Colonic mucosa (tissue), 4 donors: ENCODE measurements at regions not wholly inside any gene's neighbourhood (a gene's known extent, or its start where the extent isn't known, plus 50 kb on each side); places are given as distances from the start of the nearest gene placed in this dataset.

Source experiments
- DNase-seq: peaks from one replicate; pipeline ENCODE4 v3.0.0-alpha.2; 2020
- H3K27ac ChIP-seq: fragments of 200-600 bp; one replicate; pipeline ENCODE4 v1.8.0; 2021
- H3K27me3 ChIP-seq: fragments of 200-600 bp; one replicate; pipeline ENCODE4 v1.8.0; 2021
- H3K36me3 ChIP-seq: fragments of 200-600 bp; one replicate; pipeline ENCODE4 v1.8.0; 2021
- H3K4me1 ChIP-seq: fragments of 200-600 bp; one replicate; pipeline ENCODE4 v1.8.0; 2021; ENCODE audit warnings: mild to moderate bottlenecking
- H3K4me3 ChIP-seq: fragments of 200-600 bp; one replicate; pipeline ENCODE4 v1.8.0; 2021
- H3K9ac ChIP-seq, 2 donors: one replicate each; pipeline ENCODE4 v1.7.0; 2013; ENCODE audit warnings: control low read depth in 2 of 2, low read depth in 2 of 2, low read length in 2 of 2
- H3K9me3 ChIP-seq: fragments of 200-600 bp; one replicate; pipeline ENCODE4 v1.8.0; 2021
- intact Hi-C: fragments of 100-400 bp; cut with DNase I; formaldehyde crosslinking; loops from one replicate; pipeline ENCODE4 v1.14.1; 2022
- TF ChIP-seq, protein P1 (sequence below): fragments of 200-600 bp; IDR thresholded peaks from one replicate; pipeline ENCODE4 v1.8.0; 2022; ENCODE audit warnings: antibody characterized with exemption, mild to moderate bottlenecking
- donor health status: healthy.
- donor health status: DM: no; HTN: no; CAD: no.
- donor health status: DM: no; HTN: no; CAD: no.

DNA sequence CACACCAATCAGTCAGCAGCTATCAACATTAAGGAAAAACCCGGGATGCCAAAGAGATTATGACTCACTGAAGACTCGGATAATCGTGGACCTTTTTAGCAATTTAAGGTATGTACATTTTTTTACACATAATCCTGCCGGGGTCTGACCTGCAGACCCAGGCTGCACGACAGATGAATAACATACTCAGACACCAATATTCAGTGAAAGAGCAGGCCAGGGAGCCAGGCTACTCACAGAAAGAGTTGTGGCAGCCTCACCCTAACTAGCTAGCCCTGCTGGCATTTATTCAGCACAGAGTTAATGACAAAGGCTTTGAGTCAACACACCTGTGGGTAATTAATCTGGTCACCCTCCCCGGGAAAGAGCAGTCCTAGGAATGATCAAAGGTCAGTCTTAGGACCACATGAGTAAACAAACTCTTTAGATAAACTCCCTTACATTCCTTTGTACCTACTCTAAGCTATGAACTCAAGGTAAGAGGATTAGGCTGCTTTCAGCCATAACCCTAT lies 727.5 kb downstream of the TBL1XR1 start:
- Histone ChIP-seq H3K27ac (no peak overlapping the region), H3K4me1 (no peaks in the 10 kb centered on the region), H3K36me3 (no peaks in the 10 kb centered on the region), H3K4me3 (no peak overlapping the region), H3K9me3 (no peaks in the 10 kb centered on the region), H3K9ac (no peak overlapping the region), H3K27me3 (no peaks in the 10 kb centered on the region)
- intact Hi-C loops = no loop called here
- no peak for DNase-seq
- TF ChIP-seq, protein P1, sequence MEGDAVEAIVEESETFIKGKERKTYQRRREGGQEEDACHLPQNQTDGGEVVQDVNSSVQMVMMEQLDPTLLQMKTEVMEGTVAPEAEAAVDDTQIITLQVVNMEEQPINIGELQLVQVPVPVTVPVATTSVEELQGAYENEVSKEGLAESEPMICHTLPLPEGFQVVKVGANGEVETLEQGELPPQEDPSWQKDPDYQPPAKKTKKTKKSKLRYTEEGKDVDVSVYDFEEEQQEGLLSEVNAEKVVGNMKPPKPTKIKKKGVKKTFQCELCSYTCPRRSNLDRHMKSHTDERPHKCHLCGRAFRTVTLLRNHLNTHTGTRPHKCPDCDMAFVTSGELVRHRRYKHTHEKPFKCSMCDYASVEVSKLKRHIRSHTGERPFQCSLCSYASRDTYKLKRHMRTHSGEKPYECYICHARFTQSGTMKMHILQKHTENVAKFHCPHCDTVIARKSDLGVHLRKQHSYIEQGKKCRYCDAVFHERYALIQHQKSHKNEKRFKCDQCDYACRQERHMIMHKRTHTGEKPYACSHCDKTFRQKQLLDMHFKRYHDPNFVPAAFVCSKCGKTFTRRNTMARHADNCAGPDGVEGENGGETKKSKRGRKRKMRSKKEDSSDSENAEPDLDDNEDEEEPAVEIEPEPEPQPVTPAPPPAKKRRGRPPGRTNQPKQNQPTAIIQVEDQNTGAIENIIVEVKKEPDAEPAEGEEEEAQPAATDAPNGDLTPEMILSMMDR = no peak

DNA sequence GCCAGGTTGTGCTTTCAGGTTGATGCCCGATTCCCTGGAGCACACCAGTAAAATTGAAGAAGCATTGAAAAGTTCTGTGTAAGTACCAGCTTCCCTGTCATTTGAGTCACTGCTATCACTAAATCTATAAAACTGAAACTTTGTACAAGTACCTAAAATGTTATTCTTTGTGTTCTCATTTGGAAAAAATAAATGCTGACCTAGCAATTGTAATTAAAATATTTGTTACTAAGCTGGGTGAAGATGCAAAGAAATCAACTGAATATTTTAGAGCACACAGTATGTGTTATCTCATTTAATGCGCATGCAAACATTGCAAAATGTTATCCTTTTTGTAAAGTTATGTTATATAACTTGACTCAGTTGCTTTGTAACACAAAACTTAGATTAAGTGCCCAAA lies 733.7 kb downstream of the TBL1XR1 start:
- TF ChIP-seq, protein P1 = no peak
- no peak overlapping the region for H3K9ac ChIP-seq
- H3K9me3 ChIP-seq = no peaks in the 10 kb centered on the region
- H3K27ac ChIP-seq = no peak overlapping the region
- H3K27me3 ChIP-seq = no peaks in the 10 kb centered on the region
- H3K4me1 ChIP-seq = no peaks in the 10 kb centered on the region
- intact Hi-C loops = no loop called here
- no peak for DNase-seq
- H3K4me3 ChIP-seq = no peak overlapping the region
- H3K36me3 ChIP-seq = no peaks in the 10 kb centered on the region

DNA sequence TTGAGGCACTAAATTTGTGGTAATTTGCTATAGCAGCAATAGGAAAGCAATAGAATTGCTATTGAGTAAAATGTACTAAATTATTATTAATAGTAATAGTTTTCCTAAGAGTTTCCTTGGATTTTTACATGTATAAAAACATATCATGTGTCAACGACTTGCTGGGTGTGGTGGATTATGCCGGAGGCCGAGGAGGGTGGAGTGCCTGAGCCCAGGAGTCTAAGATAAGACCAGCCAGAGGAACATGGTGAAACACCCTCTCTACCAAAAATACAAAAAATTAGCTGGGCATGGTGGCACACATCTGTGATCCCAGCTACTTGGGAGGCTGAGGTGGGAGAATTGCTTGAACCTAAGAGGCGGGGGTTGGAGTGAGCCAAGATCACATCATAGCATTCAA lies 749.9 kb downstream of the TBL1XR1 start:
- Histone ChIP-seq H3K9me3 (no peaks in the 10 kb centered on the region), H3K4me1 (no peaks in the 10 kb centered on the region), H3K4me3 (no peak overlapping the region), H3K36me3 (no peaks in the 10 kb centered on the region), H3K27me3 (no peaks in the 10 kb centered on the region), H3K27ac (no peak overlapping the region), H3K9ac (no peak overlapping the region)
- intact Hi-C loops = no loop called here
- no peak for DNase-seq
- TF ChIP-seq, protein P1 = no peak

DNA sequence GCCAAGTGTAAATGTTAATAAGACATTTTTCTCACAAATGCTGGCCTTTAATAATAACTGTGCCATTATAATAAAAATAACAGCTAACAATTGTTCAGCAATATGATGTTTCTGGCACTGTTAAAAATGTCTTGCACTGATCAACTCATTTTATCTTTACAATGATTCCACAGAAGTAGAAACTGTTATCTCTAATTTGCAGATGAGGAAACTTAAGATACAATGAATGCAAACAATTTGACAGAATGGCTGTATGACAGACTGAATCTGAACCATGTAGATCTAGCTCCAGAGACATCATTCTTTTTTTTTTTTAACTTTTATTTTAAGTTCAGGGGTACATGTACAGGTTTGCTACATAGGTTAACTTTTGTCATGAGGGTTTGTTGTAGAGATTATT lies 755.0 kb downstream of the TBL1XR1 start:
- no peaks in the 10 kb centered on the region for H3K9me3 ChIP-seq
- H3K4me3 ChIP-seq = no peak overlapping the region
- intact Hi-C loops = no loop called here
- no peak overlapping the region for H3K27ac ChIP-seq
- no peaks in the 10 kb centered on the region for H3K36me3 ChIP-seq
- no peak for DNase-seq
- H3K4me1 ChIP-seq = no peaks in the 10 kb centered on the region
- H3K27me3 ChIP-seq = no peaks in the 10 kb centered on the region
- no peak overlapping the region for H3K9ac ChIP-seq
- TF ChIP-seq, protein P1 = no peak

DNA sequence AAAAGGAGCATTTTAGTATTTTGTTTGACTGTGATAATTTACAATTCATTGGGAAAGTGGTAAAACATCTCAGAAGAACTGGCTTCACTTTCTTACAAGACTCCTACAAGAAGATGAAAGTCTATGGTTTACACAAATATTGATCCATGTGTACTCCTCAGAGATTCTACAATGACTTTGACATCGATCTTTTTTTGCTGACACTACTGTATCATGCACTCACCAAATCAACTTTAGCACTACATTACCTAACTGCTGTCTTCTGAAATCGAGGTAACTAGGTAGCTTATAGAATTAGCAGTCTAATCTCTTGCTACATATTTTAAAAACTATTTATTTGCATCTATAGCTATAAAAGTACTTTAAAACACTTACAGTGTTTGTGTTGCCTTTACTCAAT lies 757.6 kb downstream of the TBL1XR1 start:
- Histone ChIP-seq H3K4me1 (no peaks in the 10 kb centered on the region), H3K9me3 (no peaks in the 10 kb centered on the region), H3K36me3 (no peaks in the 10 kb centered on the region), H3K27me3 (no peaks in the 10 kb centered on the region), H3K4me3 (no peak overlapping the region), H3K27ac (no peak overlapping the region), H3K9ac (no peak overlapping the region)
- no peak for DNase-seq
- intact Hi-C loops = no loop called here
- TF ChIP-seq, protein P1 = no peak

DNA sequence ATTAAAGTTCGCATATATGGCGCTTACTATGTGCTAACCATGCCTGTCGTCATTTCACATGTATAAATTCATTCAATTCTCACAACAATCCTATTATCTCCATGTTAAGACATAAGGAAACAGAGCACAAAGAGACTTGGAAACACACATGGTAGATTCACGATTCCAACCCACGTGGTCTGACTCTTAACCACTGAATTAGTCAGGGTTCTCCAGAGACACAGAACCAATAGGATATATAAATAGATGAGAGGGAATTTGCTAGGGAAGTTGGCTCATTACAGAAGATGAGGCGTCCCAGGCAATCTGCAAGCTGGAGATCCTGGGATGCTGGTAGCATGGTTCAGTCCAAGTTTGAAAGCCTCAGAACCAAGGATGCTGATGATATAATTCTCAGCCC lies 765.3 kb downstream of the TBL1XR1 start:
- Histone ChIP-seq H3K27ac (no peak overlapping the region), H3K27me3 (no peaks in the 10 kb centered on the region), H3K4me3 (no peak overlapping the region), H3K36me3 (no peaks in the 10 kb centered on the region), H3K9ac (no peak overlapping the region), H3K4me1 (no peaks in the 10 kb centered on the region), H3K9me3 (no peaks in the 10 kb centered on the region)
- no peak for DNase-seq
- TF ChIP-seq, protein P1 = no peak
- intact Hi-C loops = no loop called here
